ENCODE measurements at regions not wholly inside any gene's neighbourhood (a gene's known extent, or its start where the extent isn't known, plus 50 kb on each side); places are given as distances from the start of the nearest gene placed in this dataset.
"Not testable (repeated sequence)": the region's sequence is repeated elsewhere in the genome, so short reads cannot be mapped to it uniquely, and the experiment has no call there.

GRCh38 chrX:139026811-139027210 lies 315.3 kb upstream of the FGF13 start:
- DNase-seq (ENCODE audit: low spot score), result no peak

- no peak for DNase-seq (ENCODE audit: low spot score)
Observed at GRCh38 chrX:139026406-139026805, 314.9 kb upstream of the FGF13 start.

GRCh38 chrX:139025816-139026215 lies 314.3 kb upstream of the FGF13 start:
- DNase-seq (ENCODE audit: low spot score), result no peak

- DNase-seq (ENCODE audit: low spot score), result no peak
Observed at GRCh38 chrX:139023531-139023930, 312.0 kb upstream of the FGF13 start.

- DNase-seq (ENCODE audit: low spot score), result no peak
Observed at GRCh38 chrX:139020801-139021200, 309.3 kb upstream of the FGF13 start.

GRCh38 chrX:139018436-139018835 lies 306.9 kb upstream of the FGF13 start:
- DNase-seq (ENCODE audit: low spot score), result no peak

- DNase-seq (ENCODE audit: low spot score), result no peak
Observed at GRCh38 chrX:139015627-139016026, 304.1 kb upstream of the FGF13 start.

- peak; percentile 22 for DNase-seq (ENCODE audit: low spot score)
Observed at GRCh38 chrX:139008185-139008584, 296.7 kb upstream of the FGF13 start.

- not testable (repeated sequence) for DNase-seq (ENCODE audit: low spot score)
Observed at GRCh38 chrX:139003856-139004527, 292.5 kb upstream of the FGF13 start.

- no peak for DNase-seq (ENCODE audit: low spot score)
Observed at GRCh38 chrX:139002319-139002718, 290.8 kb upstream of the FGF13 start.

- DNase-seq (ENCODE audit: low spot score), result no peak
Observed at GRCh38 chrX:138996268-138996667, 284.8 kb upstream of the FGF13 start.

- no peak for DNase-seq (ENCODE audit: low spot score)
Observed at GRCh38 chrX:138995458-138995857, 283.9 kb upstream of the FGF13 start.

- not testable (repeated sequence) for DNase-seq (ENCODE audit: low spot score)
Observed at GRCh38 chrX:138990425-138990824, 278.9 kb upstream of the FGF13 start.

GRCh38 chrX:138986866-138987265 lies 275.3 kb upstream of the FGF13 start:
- DNase-seq (ENCODE audit: low spot score), result no peak

GRCh38 chrX:138986235-138986634 lies 274.7 kb upstream of the FGF13 start:
- DNase-seq (ENCODE audit: low spot score), result no peak

GRCh38 chrX:138982365-138982764 lies 270.8 kb upstream of the FGF13 start:
- no peak for DNase-seq (ENCODE audit: low spot score)

GRCh38 chrX:138964501-138964900 lies 253.0 kb upstream of the FGF13 start:
- DNase-seq (ENCODE audit: low spot score), result no peak

- not testable (repeated sequence) for DNase-seq (ENCODE audit: low spot score)
Observed at GRCh38 chrX:138962419-138962818, 250.9 kb upstream of the FGF13 start.

GRCh38 chrX:138954976-138955375 lies 243.5 kb upstream of the FGF13 start:
- no peak for DNase-seq (ENCODE audit: low spot score)

GRCh38 chrX:138946926-138947325 lies 235.4 kb upstream of the FGF13 start:
- no peak for DNase-seq (ENCODE audit: low spot score)

- no peak for DNase-seq (ENCODE audit: low spot score)
Observed at GRCh38 chrX:138945219-138945618, 233.7 kb upstream of the FGF13 start.

- DNase-seq (ENCODE audit: low spot score), result no peak
Observed at GRCh38 chrX:138939038-138939437, 227.5 kb upstream of the FGF13 start.

- no peak for DNase-seq (ENCODE audit: low spot score)
Observed at GRCh38 chrX:138938003-138938402, 226.5 kb upstream of the FGF13 start.

GRCh38 chrX:138931212-138931611 lies 219.7 kb upstream of the FGF13 start:
- DNase-seq (ENCODE audit: low spot score), result no peak

- DNase-seq (ENCODE audit: low spot score), result no peak
Observed at GRCh38 chrX:138930583-138930945, 219.0 kb upstream of the FGF13 start.

Measured in SW480 (cell line).